Fibroblast of skin of left quadriceps (primary cell): ENCODE measurements at regions not wholly inside any gene's neighbourhood (a gene's known extent, or its start where the extent isn't known, plus 50 kb on each side); places are given as distances from the start of the nearest gene placed in this dataset.

ENCODE experiments used
- DNase-seq, 2 experiments: peaks; one replicate each; pipeline ENCODE4 v3.0.0-alpha.2; 2013; ENCODE audit warnings: low read depth in 2 of 2

DNA sequence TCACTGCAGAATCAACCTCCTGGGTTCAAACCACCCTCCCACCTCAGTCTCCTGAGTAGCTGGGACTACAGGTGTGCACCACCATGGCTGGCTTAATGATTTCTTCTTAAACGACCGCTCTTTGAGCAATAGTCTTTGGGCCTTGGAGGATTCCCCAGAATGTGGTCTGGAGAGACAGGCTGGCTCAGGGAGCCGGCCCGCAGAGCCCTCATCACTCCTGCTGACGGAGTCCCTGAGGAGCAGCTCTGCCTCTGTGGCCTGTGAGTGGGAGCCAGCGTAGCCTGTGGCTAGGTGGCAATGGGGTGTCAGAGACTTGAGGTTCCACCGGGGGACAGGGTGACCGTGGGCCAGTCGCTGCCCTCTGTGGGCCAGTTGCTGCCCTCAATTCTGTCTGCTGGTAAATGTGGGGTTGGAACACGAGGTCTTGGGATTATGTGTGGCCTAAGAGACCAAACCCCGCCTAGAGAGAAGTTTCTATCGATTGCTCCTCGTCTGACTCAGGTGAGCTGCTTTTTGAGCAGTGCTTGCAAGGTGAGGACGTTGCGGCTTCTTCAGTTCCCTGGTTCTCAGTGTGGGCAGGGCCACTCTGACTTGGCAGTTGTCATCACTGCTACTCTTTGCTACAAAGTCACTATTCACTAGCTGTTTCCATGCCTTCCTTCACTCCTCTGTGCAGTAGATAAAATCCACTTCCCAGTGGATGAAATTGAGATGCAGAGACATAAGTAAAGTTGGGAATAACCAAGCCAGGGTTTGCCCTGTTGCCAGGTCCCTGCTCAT is 124.8 kb upstream of the NECTIN1 start:
- DNase-seq = no peak

DNA sequence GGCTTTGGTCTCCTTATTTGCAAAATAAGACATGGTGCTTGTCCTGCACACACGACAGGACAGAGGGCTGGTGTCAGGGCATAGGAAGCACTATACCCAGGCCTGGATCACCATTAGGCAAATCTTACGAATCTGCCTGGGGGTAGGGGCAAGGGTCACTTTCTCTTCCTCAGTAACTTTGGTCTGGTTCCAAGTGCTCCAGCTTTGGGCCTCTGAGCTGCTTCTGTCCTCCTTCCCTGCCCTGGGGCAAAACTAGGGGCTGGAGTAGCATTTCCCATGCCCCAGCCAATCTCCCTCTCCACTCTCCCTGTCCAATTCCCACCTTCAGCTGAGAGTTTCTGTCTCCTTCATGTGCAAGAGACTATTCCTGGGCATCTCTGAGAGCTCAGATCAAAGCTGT is 123.7 kb upstream of the NECTIN1 start:
- DNase-seq = no peak

GRCh38 chr11:119850822-119851409 is 121.9 kb upstream of the NECTIN1 start:
- DNase-seq = no peak

DNA sequence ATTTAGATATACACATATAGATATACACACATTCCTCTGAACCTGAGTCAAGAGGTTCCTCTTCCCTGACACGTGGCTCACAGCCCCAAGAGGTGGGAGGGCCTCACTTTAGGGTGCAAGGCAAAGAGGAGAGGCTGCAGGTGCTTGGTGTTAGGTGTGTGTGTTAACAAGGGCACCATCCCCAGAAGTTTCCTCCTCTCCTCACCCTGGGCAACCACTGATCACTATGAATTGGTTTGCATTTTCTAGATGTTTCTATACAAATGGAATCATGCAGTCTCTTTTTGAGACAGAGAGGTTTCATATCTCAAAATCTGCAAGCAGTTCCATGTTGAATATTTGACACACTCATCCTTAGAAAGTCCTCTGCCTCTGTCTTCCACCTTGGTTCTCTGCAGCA is 120.9 kb upstream of the NECTIN1 start:
- DNase-seq = no peak

DNA sequence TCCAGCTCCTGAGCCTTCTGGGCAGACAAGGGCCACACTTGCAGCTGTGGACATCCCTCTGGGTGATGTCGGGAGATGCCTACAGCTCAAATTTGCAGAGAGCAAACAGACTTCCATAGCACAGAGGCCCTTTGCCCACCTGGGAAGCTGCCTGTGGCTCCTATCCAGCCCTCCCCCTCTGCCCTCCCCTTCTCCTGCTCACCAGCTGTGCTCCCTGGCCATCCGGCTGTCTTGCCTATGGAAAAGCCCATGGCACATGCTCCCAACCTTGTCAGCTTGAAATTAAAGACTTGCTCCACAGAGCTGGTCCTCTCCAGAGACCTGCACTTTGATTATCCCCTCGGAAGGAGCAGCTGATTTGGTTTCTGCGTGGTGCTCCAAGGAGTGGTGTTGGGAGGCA is 118.9 kb upstream of the NECTIN1 start:
- DNase-seq = no peak

DNA sequence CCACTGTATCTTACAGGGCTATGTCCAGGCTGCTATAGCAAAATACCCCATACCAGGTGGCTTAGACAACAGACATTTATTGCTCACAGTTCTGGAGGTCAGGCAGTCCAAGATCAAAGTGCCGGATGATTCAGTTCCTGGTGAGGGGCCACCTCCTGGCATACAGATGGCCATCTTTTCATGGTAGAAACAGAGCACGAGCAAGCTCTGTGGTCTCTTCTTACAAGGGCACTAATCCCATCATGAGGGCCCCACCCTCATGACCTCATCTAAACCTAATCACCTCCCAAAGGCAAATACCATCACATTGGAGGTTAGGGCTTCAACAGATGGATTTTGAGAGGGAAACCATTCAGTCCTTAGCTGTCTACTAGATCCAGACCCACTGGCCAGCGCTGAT is 117.4 kb upstream of the NECTIN1 start:
- DNase-seq = no peak

GRCh38 chr11:119845756-119846155 is 116.8 kb upstream of the NECTIN1 start:
- DNase-seq = no peak

- no peak for DNase-seq
Observed at GRCh38 chr11:119845305-119845704, 116.3 kb upstream of the NECTIN1 start.

GRCh38 chr11:119844808-119845207 is 115.8 kb upstream of the NECTIN1 start:
- DNase-seq = no peak

DNA sequence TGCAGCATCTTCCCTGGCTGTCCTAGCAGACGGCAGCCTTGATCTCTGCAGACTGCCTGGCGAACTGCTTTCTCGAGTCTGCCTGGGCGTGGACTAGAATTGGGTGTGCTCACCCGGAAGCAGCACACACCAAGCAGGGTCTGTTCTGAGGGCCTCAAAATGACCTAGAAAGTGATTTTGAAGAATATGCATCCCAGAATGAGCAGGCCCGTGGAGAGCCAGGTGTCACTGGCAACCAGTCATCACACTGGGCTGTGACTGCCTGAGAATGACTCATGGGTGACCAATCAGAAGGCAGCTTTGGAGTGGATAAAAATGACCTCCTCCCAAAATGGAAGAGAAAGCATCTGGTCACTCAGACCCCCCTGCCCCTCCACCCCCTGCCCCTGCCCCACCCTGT is 114.9 kb upstream of the NECTIN1 start:
- no peak for DNase-seq

DNA sequence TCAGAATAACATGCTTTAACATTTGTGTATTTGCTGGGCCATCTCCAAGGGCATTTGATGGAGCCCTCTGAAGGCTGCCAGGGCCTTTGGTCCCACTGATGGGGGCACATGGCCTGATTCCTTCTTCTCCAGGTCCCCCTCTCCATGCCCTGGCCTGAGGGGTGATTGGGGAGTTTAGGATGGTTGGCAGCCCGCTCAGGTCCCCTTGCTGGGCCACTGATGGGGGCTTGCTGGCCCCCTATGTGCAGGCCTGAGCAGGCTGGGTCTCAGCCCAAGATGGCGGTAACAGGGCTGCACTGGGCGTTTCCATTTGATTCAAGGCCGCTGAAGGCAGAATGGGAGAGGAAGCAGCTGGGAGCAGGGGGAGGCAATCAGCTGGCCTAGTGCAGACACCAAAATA is 113.7 kb upstream of the NECTIN1 start:
- DNase-seq = no peak

DNA sequence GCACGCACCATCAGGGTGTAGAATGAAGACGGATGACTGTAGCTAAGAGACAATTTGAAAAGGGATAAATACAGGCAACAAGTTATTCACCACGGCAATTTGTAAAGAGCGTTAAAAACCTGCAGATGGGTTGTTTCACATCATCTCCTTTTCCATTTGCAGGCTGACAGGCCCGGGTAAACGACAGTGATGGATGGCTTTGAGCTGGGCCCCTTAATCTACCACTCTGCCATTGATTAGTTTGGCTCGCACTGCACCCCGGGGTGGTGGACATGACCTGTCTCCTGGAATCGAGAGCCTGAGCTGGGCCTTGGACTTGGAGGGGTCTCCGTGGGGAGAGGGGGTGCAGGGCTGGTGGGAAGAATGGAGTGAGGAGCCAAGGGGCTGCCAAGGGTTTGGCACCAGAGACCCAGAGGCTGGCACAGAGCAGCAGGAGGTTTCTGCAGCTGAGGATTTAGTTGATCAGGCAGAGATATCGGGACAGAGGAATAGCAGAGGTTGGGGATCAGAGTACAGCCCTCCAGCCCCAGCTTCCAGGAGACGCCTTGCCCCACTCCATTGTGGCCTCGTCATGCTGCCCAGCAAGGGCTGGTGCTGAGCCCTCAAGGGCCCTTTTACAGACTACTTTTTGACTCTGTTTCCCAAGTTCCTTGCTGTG is 110.6 kb upstream of the NECTIN1 start:
- DNase-seq = no peak

DNA sequence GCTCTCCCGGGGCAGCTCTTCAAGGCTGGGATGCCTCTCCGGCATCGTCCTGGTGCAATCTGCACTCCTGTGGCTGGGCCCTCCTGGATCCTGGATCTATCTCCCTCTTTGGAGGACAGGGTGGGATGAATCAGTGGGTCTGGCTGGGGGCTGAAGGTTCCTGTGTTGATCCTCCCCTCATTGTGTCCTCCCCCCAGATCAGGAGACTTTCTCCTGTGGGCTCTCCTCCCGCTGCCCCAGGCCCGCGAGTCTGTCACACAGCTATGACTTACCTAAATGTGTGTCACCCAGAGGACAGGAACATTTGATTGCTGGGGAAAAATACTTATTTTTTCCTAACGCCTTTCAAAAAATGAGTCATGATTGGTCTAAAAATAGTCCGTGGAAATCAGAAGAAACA is 106.8 kb upstream of the NECTIN1 start:
- no peak for DNase-seq

- peak; percentile 23 to 30 for DNase-seq
Observed at GRCh38 chr11:119832202-119832935, 103.4 kb upstream of the NECTIN1 start.

DNA sequence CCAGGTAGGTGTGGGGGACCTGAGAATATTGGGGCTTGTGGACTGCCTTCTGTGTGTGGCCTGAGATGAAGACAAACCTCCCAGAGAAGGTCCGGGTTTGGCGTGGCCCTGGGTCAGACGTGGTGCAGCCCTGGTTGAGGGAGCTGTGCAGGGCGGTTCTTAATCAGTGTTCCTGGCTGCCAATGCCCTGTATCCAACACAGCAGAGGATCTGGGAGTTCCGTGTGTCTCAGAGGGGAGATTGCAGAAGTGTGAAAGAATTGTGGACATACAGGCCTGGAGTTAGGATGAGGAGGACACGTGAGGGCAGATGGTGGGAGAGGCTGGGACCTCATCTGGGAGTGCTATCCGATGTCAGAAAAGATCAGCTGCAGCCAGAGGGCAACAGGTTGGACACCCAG is 102.0 kb upstream of the NECTIN1 start:
- DNase-seq = no peak

DNA sequence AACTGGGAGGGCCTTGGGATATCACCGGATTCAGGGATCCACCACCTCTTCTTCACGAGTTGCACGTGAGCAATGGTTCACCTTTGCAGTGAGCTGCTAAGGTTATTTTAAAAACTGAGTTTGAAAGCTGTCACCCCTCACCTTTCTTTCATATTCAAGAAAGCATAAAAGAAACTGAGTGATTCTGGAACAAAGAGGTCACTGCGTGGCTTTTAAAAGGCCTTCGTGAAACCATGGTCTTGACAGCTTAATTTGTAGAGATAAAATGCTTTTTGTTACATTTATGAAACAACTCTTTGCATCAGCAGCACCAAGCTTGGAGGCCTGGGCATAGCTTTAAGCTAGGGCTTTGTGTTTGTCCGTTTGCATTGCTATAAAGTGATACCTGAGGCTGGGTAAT is 101.4 kb upstream of the NECTIN1 start:
- DNase-seq = no peak

DNA sequence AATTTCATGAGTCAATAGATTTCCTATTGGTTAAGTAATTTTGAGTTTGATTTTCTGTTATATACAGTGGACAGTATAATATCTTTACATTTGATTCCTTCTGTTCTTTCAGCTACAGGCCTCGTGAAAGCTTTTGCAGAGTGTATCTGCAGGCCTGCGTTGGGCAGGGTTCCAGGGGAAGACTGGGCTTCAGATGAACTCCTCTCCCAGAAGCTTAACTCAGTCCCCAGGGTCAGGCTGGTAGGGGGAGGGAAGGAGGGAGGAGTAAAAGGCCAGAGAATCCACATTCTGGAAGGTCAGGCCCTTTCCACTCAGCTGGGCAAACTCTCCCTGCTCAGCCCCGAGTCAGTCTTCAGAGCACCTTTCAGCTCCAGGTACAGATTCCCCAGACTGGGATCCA is 100.4 kb upstream of the NECTIN1 start:
- DNase-seq = no peak

DNA sequence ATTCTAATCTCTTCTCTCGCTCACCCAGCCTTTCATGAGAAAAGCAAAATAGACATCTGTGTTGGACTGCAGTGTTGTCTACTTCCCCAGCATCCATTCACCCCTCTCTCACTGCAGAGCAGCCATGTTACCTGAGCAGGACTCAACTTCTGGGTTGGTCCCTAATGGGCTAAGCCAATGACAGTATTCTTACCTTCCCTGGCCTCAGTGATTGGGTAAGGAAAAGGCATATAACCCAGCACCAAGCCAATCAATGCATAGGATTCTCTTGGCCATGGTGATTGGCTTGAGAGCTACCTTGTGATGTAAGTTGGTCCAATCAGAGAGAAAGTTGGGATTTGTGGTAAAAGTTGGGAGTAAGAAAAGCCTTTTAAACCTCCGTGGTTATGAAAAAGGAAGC is 99.8 kb upstream of the NECTIN1 start:
- DNase-seq = no peak

DNA sequence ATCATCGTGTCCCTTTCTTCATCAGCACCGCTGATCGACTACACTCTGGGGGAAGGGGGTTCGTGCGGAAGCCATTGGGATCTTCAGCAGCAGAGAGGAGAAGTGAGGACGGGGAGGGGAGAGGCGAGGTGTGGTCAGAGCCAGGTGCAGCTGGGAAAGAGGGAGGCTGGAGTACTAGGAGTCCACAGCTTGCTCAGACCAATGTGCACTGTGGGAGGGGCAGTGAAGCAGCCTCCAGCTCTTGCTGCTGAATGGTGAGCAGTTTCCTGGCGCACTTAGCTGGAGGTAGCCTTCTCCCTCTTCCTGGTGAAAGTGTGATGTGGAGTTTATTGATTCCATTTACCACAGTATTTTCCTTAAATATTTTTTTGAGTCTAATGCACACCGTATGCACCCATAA is 99.0 kb upstream of the NECTIN1 start:
- no peak for DNase-seq

DNA sequence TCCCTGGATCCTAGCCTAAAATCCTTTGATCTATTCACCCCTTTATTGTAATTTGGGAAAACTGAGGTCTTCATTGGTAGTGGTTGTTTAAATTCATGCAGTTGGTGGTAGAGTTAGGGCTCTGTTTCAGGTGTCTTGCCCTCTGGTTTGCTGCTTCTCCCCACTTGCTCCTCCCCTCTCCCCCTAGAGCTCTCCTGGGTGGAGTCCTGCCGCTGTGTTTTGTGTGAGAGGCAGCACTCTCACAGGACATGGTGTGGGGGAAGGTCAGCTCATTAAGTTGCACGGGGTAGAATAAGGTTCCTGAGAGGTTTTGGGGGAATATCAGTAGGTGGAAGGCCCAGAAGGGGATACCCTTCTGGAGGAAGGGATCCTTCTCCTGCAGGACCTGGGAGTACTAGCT is 98.1 kb upstream of the NECTIN1 start:
- DNase-seq = no peak

GRCh38 chr11:119823077-119823476 is 94.1 kb upstream of the NECTIN1 start:
- DNase-seq = no peak

DNA sequence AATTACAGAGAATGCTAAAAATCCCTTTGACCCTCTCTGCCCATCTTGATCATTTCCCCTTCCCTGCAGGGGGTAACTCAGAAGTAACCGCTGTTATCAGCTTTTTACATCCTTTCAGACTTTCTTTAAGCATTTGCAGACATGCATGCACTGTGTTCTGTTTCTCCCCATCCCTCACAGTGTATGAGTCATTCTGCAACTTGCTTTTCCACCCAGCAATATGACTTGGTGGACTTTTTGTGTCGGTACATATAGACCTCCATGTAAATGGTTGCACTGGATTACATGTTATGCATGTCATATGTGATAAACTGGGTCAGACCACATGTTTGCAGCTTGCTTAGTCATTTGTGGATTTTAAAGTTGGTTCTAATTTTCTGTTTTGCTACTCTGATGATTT is 87.7 kb upstream of the NECTIN1 start:
- no peak for DNase-seq

GRCh38 chr11:119814766-119815165 is 85.8 kb upstream of the NECTIN1 start:
- no peak for DNase-seq
